ENCODE measurements at regions not wholly inside any gene's neighbourhood (a gene's known extent, or its start where the extent isn't known, plus 50 kb on each side); places are given as distances from the start of the nearest gene placed in this dataset.
"Not testable (repeated sequence)": the region's sequence is repeated elsewhere in the genome, so short reads cannot be mapped to it uniquely, and the experiment has no call there.

- TF ChIP-seq CTCF (conservative IDR thresholded peaks at IDR 0.05; ENCODE audit: low read depth, low read length): no peak
- H4K20me1 ChIP-seq (ENCODE audit: insufficient read depth): no peaks in the 10 kb centered on the region
- no peak overlapping the region for H3K9ac ChIP-seq
- no peaks in the 10 kb centered on the region for H3K27me3 ChIP-seq (ENCODE audit: insufficient read depth, low read depth)
- no peak overlapping the region for H2AFZ ChIP-seq (ENCODE audit: low read depth)
- no peak overlapping the region for H3K4me2 ChIP-seq
- no peak overlapping the region for H3K4me3 ChIP-seq (IDR thresholded peaks at IDR 0.05; ENCODE audit: insufficient read depth, low read depth, low read length)
- no peaks in the 10 kb centered on the region; the same call in 1 of the 2 replicates for H3K36me3 ChIP-seq (ENCODE audit: insufficient read depth)
- H3K4me1 ChIP-seq (ENCODE audit: low read depth, poor library complexity, severe bottlenecking): peaks cover 25% of the 10 kb centered on the region
- H3K27ac ChIP-seq: no peak overlapping the region
- no peaks in the 10 kb centered on the region for H3K79me2 ChIP-seq (ENCODE audit: insufficient read depth, low read depth)
Measured at GRCh38 chr14:71563492-71564153, 368.6 kb upstream of the RGS6 start.

- Histone ChIP-seq H3K4me3 (IDR thresholded peaks at IDR 0.05; ENCODE audit: insufficient read depth, low read depth, low read length) (no peak overlapping the region), H2AFZ (ENCODE audit: low read depth) (no peak overlapping the region), H4K20me1 (ENCODE audit: insufficient read depth) (no peaks in the 10 kb centered on the region), H3K27ac (no peak overlapping the region), H3K27me3 (ENCODE audit: insufficient read depth, low read depth) (no peaks in the 10 kb centered on the region), H3K4me1 (ENCODE audit: low read depth, poor library complexity, severe bottlenecking) (peaks cover 25% of the 10 kb centered on the region), H3K4me2 (peak overlapping the region; percentile 88), H3K79me2 (ENCODE audit: insufficient read depth, low read depth) (no peaks in the 10 kb centered on the region), H3K9ac (no peak overlapping the region), H3K36me3 (ENCODE audit: insufficient read depth) (no peaks in the 10 kb centered on the region; the same call in 1 of the 2 replicates)
- no peak for TF ChIP-seq CTCF (conservative IDR thresholded peaks at IDR 0.05; ENCODE audit: low read depth, low read length)
Measured at GRCh38 chr14:71566276-71566675, 366.0 kb upstream of the RGS6 start.

GRCh38 chr14:71567499-71568133, 364.6 kb upstream of the RGS6 start:
- H3K4me3 ChIP-seq (IDR thresholded peaks at IDR 0.05; ENCODE audit: insufficient read depth, low read depth, low read length); H3K27ac ChIP-seq; H3K79me2 ChIP-seq (ENCODE audit: insufficient read depth, low read depth); H3K9ac ChIP-seq; H2AFZ ChIP-seq (ENCODE audit: low read depth); H3K36me3 ChIP-seq (ENCODE audit: insufficient read depth); H3K4me2 ChIP-seq; H3K27me3 ChIP-seq (ENCODE audit: insufficient read depth, low read depth); H4K20me1 ChIP-seq (ENCODE audit: insufficient read depth): not testable (repeated sequence)
- H3K4me1 ChIP-seq (ENCODE audit: low read depth, poor library complexity, severe bottlenecking): peaks cover 25% of the 10 kb centered on the region

GRCh38 chr14:71574976-71575375, 357.3 kb upstream of the RGS6 start:
- H3K79me2 ChIP-seq (ENCODE audit: insufficient read depth, low read depth): no peaks in the 10 kb centered on the region
- H3K36me3 ChIP-seq (ENCODE audit: insufficient read depth): no peaks in the 10 kb centered on the region
- H4K20me1 ChIP-seq (ENCODE audit: insufficient read depth): no peaks in the 10 kb centered on the region
- no peak overlapping the region for H3K9ac ChIP-seq
- no peak overlapping the region for H2AFZ ChIP-seq (ENCODE audit: low read depth)
- H3K4me2 ChIP-seq: no peak overlapping the region
- no peaks in the 10 kb centered on the region for H3K27me3 ChIP-seq (ENCODE audit: insufficient read depth, low read depth)
- no peak for TF ChIP-seq CTCF (conservative IDR thresholded peaks at IDR 0.05; ENCODE audit: low read depth, low read length)
- no peaks in the 10 kb centered on the region for H3K4me1 ChIP-seq (ENCODE audit: low read depth, poor library complexity, severe bottlenecking)
- H3K4me3 ChIP-seq (IDR thresholded peaks at IDR 0.05; ENCODE audit: insufficient read depth, low read depth, low read length): no peak overlapping the region
- H3K27ac ChIP-seq: no peak overlapping the region

GRCh38 chr14:71576472-71576871, 355.8 kb upstream of the RGS6 start:
- H2AFZ ChIP-seq (ENCODE audit: low read depth): no peak overlapping the region
- H3K4me1 ChIP-seq (ENCODE audit: low read depth, poor library complexity, severe bottlenecking): no peaks in the 10 kb centered on the region
- no peak overlapping the region for H3K9ac ChIP-seq
- no peaks in the 10 kb centered on the region for H3K36me3 ChIP-seq (ENCODE audit: insufficient read depth)
- H4K20me1 ChIP-seq (ENCODE audit: insufficient read depth): no peaks in the 10 kb centered on the region
- H3K4me2 ChIP-seq: no peak overlapping the region
- TF ChIP-seq CTCF (conservative IDR thresholded peaks at IDR 0.05; ENCODE audit: low read depth, low read length): no peak
- H3K79me2 ChIP-seq (ENCODE audit: insufficient read depth, low read depth): no peaks in the 10 kb centered on the region
- no peaks in the 10 kb centered on the region for H3K27me3 ChIP-seq (ENCODE audit: insufficient read depth, low read depth)
- H3K27ac ChIP-seq: no peak overlapping the region
- H3K4me3 ChIP-seq (IDR thresholded peaks at IDR 0.05; ENCODE audit: insufficient read depth, low read depth, low read length): no peak overlapping the region
